Immature natural killer cell (primary cell): ENCODE measurements at regions not wholly inside any gene's neighbourhood (a gene's known extent, or its start where the extent isn't known, plus 50 kb on each side); places are given as distances from the start of the nearest gene placed in this dataset.
"Not testable (repeated sequence)": the region's sequence is repeated elsewhere in the genome, so short reads cannot be mapped to it uniquely, and the experiment has no call there.

Experiments
- DNase-seq, 3 donors: peaks; one replicate each; pipeline ENCODE4 v3.0.0; 2022; ENCODE audit warnings: mixed read lengths in 1 of 3
- H3K27ac Mint-ChIP-seq, 6 donors: one replicate each; pipeline ENCODE4 v1.8.0; 2020; ENCODE audit warnings: mixed read lengths in 6 of 6, mild to moderate bottlenecking in 5 of 6, inconsistent platforms in 4 of 6, moderate library complexity in 3 of 6
- H3K27me3 Mint-ChIP-seq, 3 donors: one replicate each; pipeline ENCODE4 v1.8.0; 2020 to 2021; ENCODE audit warnings: low read depth in 3 of 3, mild to moderate bottlenecking in 3 of 3, mixed read lengths in 3 of 3, moderate library complexity in 3 of 3, inconsistent platforms in 1 of 3
- H3K36me3 Mint-ChIP-seq, 3 donors: one replicate each; pipeline ENCODE4 v1.8.0; 2020; ENCODE audit warnings: mixed read lengths in 3 of 3, inconsistent platforms in 2 of 3, mild to moderate bottlenecking in 2 of 3
- H3K4me1 Mint-ChIP-seq, 2 donors: one replicate each; pipeline ENCODE4 v1.8.0; 2020; ENCODE audit warnings: inconsistent platforms in 2 of 2, mild to moderate bottlenecking in 2 of 2, mixed read lengths in 2 of 2, moderate library complexity in 1 of 2
- H3K4me3 Mint-ChIP-seq, 5 donors: one replicate each; pipeline ENCODE4 v1.8.0; 2020; ENCODE audit warnings: mild to moderate bottlenecking in 5 of 5, mixed read lengths in 5 of 5, inconsistent platforms in 3 of 5, moderate library complexity in 3 of 5
- H3K9me3 Mint-ChIP-seq, 6 donors: one replicate each; pipeline ENCODE4 v1.8.0; 2020; ENCODE audit warnings: mild to moderate bottlenecking in 6 of 6, mixed read lengths in 6 of 6, inconsistent platforms in 4 of 6, moderate library complexity in 3 of 6

GRCh38 chr4:3877868-3878267 lies 111.7 kb downstream of the ADRA2C start:
- no peak for DNase-seq
- H3K36me3 Mint-ChIP-seq, result peaks cover 0 to 3% (median 0%) of the 10 kb centered on the region in 3 donors
- H3K4me3 Mint-ChIP-seq, result peak overlapping the region in 4 of 5 donors; percentile 20 to 70 (median 46)
- peaks cover 39 to 52% of the 10 kb centered on the region in 2 donors for H3K4me1 Mint-ChIP-seq
- peak overlapping the region in 1 of 6 donors; percentile 49 for H3K27ac Mint-ChIP-seq
- peaks cover 8 to 25% (median 16%) of the 10 kb centered on the region in 6 donors for H3K9me3 Mint-ChIP-seq
- H3K27me3 Mint-ChIP-seq, result peaks cover 32 to 59% (median 55%) of the 10 kb centered on the region in 3 donors

- DNase-seq, result no peak
- Mint-ChIP-seq H3K27me3 (peaks cover 30 to 59% (median 55%) of the 10 kb centered on the region in 3 donors), H3K9me3 (peaks cover 8 to 22% (median 16%) of the 10 kb centered on the region in 6 donors), H3K27ac (peak overlapping the region in 4 of 6 donors; percentile 86 to 95 (median 93)), H3K36me3 (peaks cover 0 to 3% (median 0%) of the 10 kb centered on the region in 3 donors), H3K4me1 (peaks cover 38 to 52% of the 10 kb centered on the region in 2 donors), H3K4me3 (peak overlapping the region in 4 of 5 donors; percentile 44 to 91 (median 86))
These were observed 112.5 kb downstream of the ADRA2C start for GRCh38 chr4:3878678-3879077.

GRCh38 chr4:3879681-3880614 lies 113.8 kb downstream of the ADRA2C start:
- peak; percentile 87 to 89 (median 89) for DNase-seq
- Mint-ChIP-seq H3K27me3 (peaks cover 28 to 56% (median 51%) of the 10 kb centered on the region in 3 donors), H3K36me3 (peaks cover 0 to 3% (median 0%) of the 10 kb centered on the region in 3 donors), H3K9me3 (peaks cover 8 to 22% (median 16%) of the 10 kb centered on the region in 6 donors), H3K4me1 (peaks cover 34 to 46% of the 10 kb centered on the region in 2 donors), H3K4me3 (peak overlapping the region; percentile 80 to 91 (median 86)), H3K27ac (peak overlapping the region; percentile 84 to 95 (median 92))

- Mint-ChIP-seq H3K27ac (peak overlapping the region in 2 of 6 donors; percentile 15 to 86), H3K9me3 (peaks cover 8 to 22% (median 16%) of the 10 kb centered on the region in 6 donors), H3K4me1 (peaks cover 34 to 45% of the 10 kb centered on the region in 2 donors), H3K4me3 (peak overlapping the region in 4 of 5 donors; percentile 40 to 85 (median 66)), H3K36me3 (peaks cover 0 to 3% (median 0%) of the 10 kb centered on the region in 3 donors), H3K27me3 (peaks cover 30 to 57% (median 48%) of the 10 kb centered on the region in 3 donors)
- peak; percentile 70 to 78 (median 72) for DNase-seq
These were observed 114.5 kb downstream of the ADRA2C start for GRCh38 chr4:3880615-3881120.

GRCh38 chr4:3882316-3882885 lies 116.2 kb downstream of the ADRA2C start:
- peaks cover 30 to 62% (median 39%) of the 10 kb centered on the region in 3 donors for H3K27me3 Mint-ChIP-seq
- H3K9me3 Mint-ChIP-seq, result peaks cover 8 to 20% (median 13%) of the 10 kb centered on the region in 6 donors
- H3K27ac Mint-ChIP-seq, H3K4me3 Mint-ChIP-seq, H3K36me3 Mint-ChIP-seq, DNase-seq: not testable (repeated sequence)
- peaks cover 34 to 38% of the 10 kb centered on the region in 2 donors for H3K4me1 Mint-ChIP-seq

GRCh38 chr4:3884261-3884660 lies 118.1 kb downstream of the ADRA2C start:
- not testable (repeated sequence) for H3K9me3 Mint-ChIP-seq, H3K36me3 Mint-ChIP-seq, H3K4me3 Mint-ChIP-seq, H3K27ac Mint-ChIP-seq, DNase-seq
- H3K27me3 Mint-ChIP-seq, result peaks cover 21 to 54% (median 30%) of the 10 kb centered on the region in 3 donors
- H3K4me1 Mint-ChIP-seq, result peaks cover 17 to 19% of the 10 kb centered on the region in 2 donors

GRCh38 chr4:3893590-3893989 lies 127.4 kb downstream of the ADRA2C start:
- not testable (repeated sequence) for H3K36me3 Mint-ChIP-seq, H3K27ac Mint-ChIP-seq, H3K4me3 Mint-ChIP-seq, H3K9me3 Mint-ChIP-seq, DNase-seq, H3K4me1 Mint-ChIP-seq
- H3K27me3 Mint-ChIP-seq, result peaks cover 4 to 37% (median 6%) of the 10 kb centered on the region in 3 donors

- H3K9me3 Mint-ChIP-seq, H3K27ac Mint-ChIP-seq, DNase-seq, H3K4me1 Mint-ChIP-seq, H3K36me3 Mint-ChIP-seq, H3K4me3 Mint-ChIP-seq: not testable (repeated sequence)
- H3K27me3 Mint-ChIP-seq, result peaks cover 4 to 33% (median 6%) of the 10 kb centered on the region in 3 donors
These were observed 128.1 kb downstream of the ADRA2C start for GRCh38 chr4:3894086-3894959.

- no peak overlapping the region for H3K27ac Mint-ChIP-seq
- no peak for DNase-seq
- no peaks in the 10 kb centered on the region for H3K36me3 Mint-ChIP-seq
- H3K4me3 Mint-ChIP-seq, result no peak overlapping the region
- peaks cover 4 to 25% (median 6%) of the 10 kb centered on the region in 3 donors for H3K27me3 Mint-ChIP-seq
- H3K4me1 Mint-ChIP-seq, result no peaks in the 10 kb centered on the region
- H3K9me3 Mint-ChIP-seq, result no peaks in the 10 kb centered on the region
These were observed 130.3 kb downstream of the ADRA2C start for GRCh38 chr4:3896441-3896840.

- H3K36me3 Mint-ChIP-seq, H3K4me3 Mint-ChIP-seq, DNase-seq: not testable (repeated sequence)
These were observed 130.8 kb downstream of the ADRA2C start for GRCh38 chr4:3896871-3897578.

GRCh38 chr4:3898098-3898497 lies 131.9 kb downstream of the ADRA2C start:
- H3K27me3 Mint-ChIP-seq, result peaks cover 6 to 23% (median 8%) of the 10 kb centered on the region in 3 donors
- DNase-seq, result no peak
- no peaks in the 10 kb centered on the region for H3K9me3 Mint-ChIP-seq
- no peaks in the 10 kb centered on the region for H3K4me1 Mint-ChIP-seq
- no peak overlapping the region for H3K27ac Mint-ChIP-seq
- no peaks in the 10 kb centered on the region for H3K36me3 Mint-ChIP-seq
- no peak overlapping the region for H3K4me3 Mint-ChIP-seq

More at GRCh38 chr4:3896871-3897578, 130.8 kb downstream of the ADRA2C start:
- H3K27me3 Mint-ChIP-seq, result peaks cover 5 to 28% (median 6%) of the 10 kb centered on the region in 3 donors
- not testable (repeated sequence) for H3K27ac Mint-ChIP-seq, H3K9me3 Mint-ChIP-seq, H3K4me1 Mint-ChIP-seq

GRCh38 chr4:3898928-3899327 lies 132.7 kb downstream of the ADRA2C start:
- DNase-seq, H3K4me1 Mint-ChIP-seq, H3K4me3 Mint-ChIP-seq, H3K9me3 Mint-ChIP-seq, H3K27ac Mint-ChIP-seq, H3K36me3 Mint-ChIP-seq: not testable (repeated sequence)
- peaks cover 8 to 23% (median 9%) of the 10 kb centered on the region in 3 donors for H3K27me3 Mint-ChIP-seq
